H1 (cell line): ENCODE measurements at regions not wholly inside any gene's neighbourhood (a gene's known extent, or its start where the extent isn't known, plus 50 kb on each side); places are given as distances from the start of the nearest gene placed in this dataset.

ENCODE experiments used
- BACH1 ChIP-seq: IDR thresholded peaks from 2 replicates; pipeline ENCODE4 v1.6.1; 2012; ENCODE audit warnings: low read length, improper control_type of control experiment
- CHD7 ChIP-seq: fragments of 300-600 bp; sonication (generic); IDR thresholded peaks from 2 replicates; pipeline ENCODE4 v1.7.1; 2012; ENCODE audit warnings: low read length, moderate library complexity, mild to moderate bottlenecking, inconsistent platforms; ENCODE audit not compliant: insufficient replicate concordance
- KDM1A ChIP-seq: fragments of 200-600, 300-600 bp; sonication (generic); IDR thresholded peaks from 2 replicates; pipeline ENCODE4 v1.7.1; 2016; ENCODE audit warnings: mild to moderate bottlenecking, low read length, borderline replicate concordance
- NRF1 ChIP-seq: IDR thresholded peaks from 2 replicates; pipeline ENCODE4 v1.6.1; 2011; ENCODE audit warnings: mild to moderate bottlenecking, low read depth, low read length, improper control_type of control experiment
- TF ChIP-seq, protein P1 (sequence below), 3 experiments: IDR thresholded peaks; 1 replicate in 2 of 3; 2 replicates in 1 of 3; pipeline versions ENCODE4 v1.5.1 to v1.6.1; 2011; ENCODE audit warnings: low read length in 3 of 3, mild to moderate bottlenecking in 3 of 3, inconsistent platforms in 2 of 3, low read depth in 1 of 3, moderate library complexity in 1 of 3; ENCODE audit not compliant: insufficient read depth in 1 of 3; ENCODE audit errors: control extremely low read depth in 1 of 3
- TF ChIP-seq, protein P2 (sequence below): IDR thresholded peaks from 2 replicates; pipeline ENCODE4 v1.6.1; 2012; ENCODE audit warnings: low read length, inconsistent platforms

GRCh38 chr14:101372894-101373620 is 188.2 kb upstream of the DIO3 start (continued):
- TF ChIP-seq CHD7 (no peak), BACH1 (no peak), NRF1 (no peak), KDM1A (no peak)
- TF ChIP-seq, protein P1, sequence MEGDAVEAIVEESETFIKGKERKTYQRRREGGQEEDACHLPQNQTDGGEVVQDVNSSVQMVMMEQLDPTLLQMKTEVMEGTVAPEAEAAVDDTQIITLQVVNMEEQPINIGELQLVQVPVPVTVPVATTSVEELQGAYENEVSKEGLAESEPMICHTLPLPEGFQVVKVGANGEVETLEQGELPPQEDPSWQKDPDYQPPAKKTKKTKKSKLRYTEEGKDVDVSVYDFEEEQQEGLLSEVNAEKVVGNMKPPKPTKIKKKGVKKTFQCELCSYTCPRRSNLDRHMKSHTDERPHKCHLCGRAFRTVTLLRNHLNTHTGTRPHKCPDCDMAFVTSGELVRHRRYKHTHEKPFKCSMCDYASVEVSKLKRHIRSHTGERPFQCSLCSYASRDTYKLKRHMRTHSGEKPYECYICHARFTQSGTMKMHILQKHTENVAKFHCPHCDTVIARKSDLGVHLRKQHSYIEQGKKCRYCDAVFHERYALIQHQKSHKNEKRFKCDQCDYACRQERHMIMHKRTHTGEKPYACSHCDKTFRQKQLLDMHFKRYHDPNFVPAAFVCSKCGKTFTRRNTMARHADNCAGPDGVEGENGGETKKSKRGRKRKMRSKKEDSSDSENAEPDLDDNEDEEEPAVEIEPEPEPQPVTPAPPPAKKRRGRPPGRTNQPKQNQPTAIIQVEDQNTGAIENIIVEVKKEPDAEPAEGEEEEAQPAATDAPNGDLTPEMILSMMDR (IDR thresholded peaks at IDR 0.05; ENCODE audit: control extremely low read depth in 1 of 3, insufficient read depth in 1 of 3, low read depth in 1 of 3, low read length in 3 of 3) = no peak
- TF ChIP-seq, protein P2, sequence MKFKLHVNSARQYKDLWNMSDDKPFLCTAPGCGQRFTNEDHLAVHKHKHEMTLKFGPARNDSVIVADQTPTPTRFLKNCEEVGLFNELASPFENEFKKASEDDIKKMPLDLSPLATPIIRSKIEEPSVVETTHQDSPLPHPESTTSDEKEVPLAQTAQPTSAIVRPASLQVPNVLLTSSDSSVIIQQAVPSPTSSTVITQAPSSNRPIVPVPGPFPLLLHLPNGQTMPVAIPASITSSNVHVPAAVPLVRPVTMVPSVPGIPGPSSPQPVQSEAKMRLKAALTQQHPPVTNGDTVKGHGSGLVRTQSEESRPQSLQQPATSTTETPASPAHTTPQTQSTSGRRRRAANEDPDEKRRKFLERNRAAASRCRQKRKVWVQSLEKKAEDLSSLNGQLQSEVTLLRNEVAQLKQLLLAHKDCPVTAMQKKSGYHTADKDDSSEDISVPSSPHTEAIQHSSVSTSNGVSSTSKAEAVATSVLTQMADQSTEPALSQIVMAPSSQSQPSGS = no peak
